Astrocyte (in vitro differentiated cells and primary cell): ENCODE measurements at regions not wholly inside any gene's neighbourhood (a gene's known extent, or its start where the extent isn't known, plus 50 kb on each side); places are given as distances from the start of the nearest gene placed in this dataset.
"Not testable (repeated sequence)": the region's sequence is repeated elsewhere in the genome, so short reads cannot be mapped to it uniquely, and the experiment has no call there.

Experiments used
- DNase-seq: peaks from one replicate; pipeline ENCODE4 v3.0.0-alpha.2; 2010; ENCODE audit warnings: low read depth
- FAIRE-seq: peaks from 2 replicates; lab custom pipeline; 2011; peaks lifted over from hg19 to GRCh38; lab: Jason Lieb, UNC
- H2AFZ ChIP-seq: 2 replicates; pipeline ENCODE4 v1.6.0; 2012; ENCODE audit warnings: low read depth, low read length, inconsistent platforms
- H3K27ac ChIP-seq: 2 replicates; pipeline ENCODE4 v1.5.1; 2011; ENCODE audit warnings: low read depth, low read length, inconsistent platforms
- H3K27me3 ChIP-seq: 2 replicates; pipeline ENCODE4 v1.6.0; 2011; ENCODE audit warnings: low read length, inconsistent platforms; ENCODE audit not compliant: insufficient read depth
- H3K36me3 ChIP-seq: 2 replicates; pipeline ENCODE4 v1.5.1; 2011; ENCODE audit warnings: low read length, inconsistent platforms; ENCODE audit not compliant: insufficient read depth
- H3K4me1 ChIP-seq: 2 replicates; pipeline ENCODE4 v1.5.1; 2011; ENCODE audit warnings: low read length, inconsistent platforms; ENCODE audit not compliant: insufficient read depth
- H3K4me2 ChIP-seq: 2 replicates; pipeline ENCODE4 v1.6.0; 2012; ENCODE audit warnings: low read length, inconsistent platforms
- H3K4me3 ChIP-seq: 2 replicates; pipeline ENCODE4 v1.5.1; 2011; ENCODE audit warnings: low read depth, mild to moderate bottlenecking, low read length, inconsistent platforms; ENCODE audit not compliant: insufficient read depth
- H3K79me2 ChIP-seq: 2 replicates; pipeline ENCODE4 v1.6.0; 2012; ENCODE audit warnings: mild to moderate bottlenecking, low read length, inconsistent platforms; ENCODE audit not compliant: insufficient read depth
- H3K9ac ChIP-seq: 2 replicates; pipeline ENCODE4 v1.6.0; 2012; ENCODE audit warnings: mild to moderate bottlenecking, low read length, inconsistent platforms
- H3K9me3 ChIP-seq: 2 replicates; pipeline ENCODE4 v1.5.1; 2012; ENCODE audit warnings: low read depth, mild to moderate bottlenecking, low read length, inconsistent platforms; ENCODE audit not compliant: insufficient read depth
- H4K20me1 ChIP-seq: 2 replicates; pipeline ENCODE4 v1.6.0; 2012; ENCODE audit warnings: low read length, inconsistent platforms; ENCODE audit not compliant: insufficient read depth
- H3K27ac Mint-ChIP-seq: one replicate; pipeline ENCODE4 v1.8.0; 2021; ENCODE audit warnings: mild to moderate bottlenecking, mixed read lengths; ENCODE audit not compliant: unreplicated experiment
- H3K27me3 Mint-ChIP-seq: one replicate; pipeline ENCODE4 v1.8.0; 2021; ENCODE audit warnings: low read depth, mixed read lengths; ENCODE audit not compliant: unreplicated experiment
- H3K36me3 Mint-ChIP-seq: one replicate; pipeline ENCODE4 v1.8.0; 2021; ENCODE audit warnings: low read depth, mixed read lengths; ENCODE audit not compliant: unreplicated experiment
- H3K4me1 Mint-ChIP-seq: one replicate; pipeline ENCODE4 v1.8.0; 2021; ENCODE audit warnings: low read depth, mixed read lengths; ENCODE audit not compliant: unreplicated experiment
- H3K4me3 Mint-ChIP-seq: one replicate; pipeline ENCODE4 v1.8.0; 2021; ENCODE audit warnings: mild to moderate bottlenecking, moderate library complexity, mixed read lengths; ENCODE audit not compliant: unreplicated experiment
- H3K9me3 Mint-ChIP-seq: one replicate; pipeline ENCODE4 v1.8.0; 2021; ENCODE audit warnings: mild to moderate bottlenecking, mixed read lengths; ENCODE audit not compliant: unreplicated experiment
- CTCF ChIP-seq: IDR thresholded peaks from 2 replicates; pipeline ENCODE4 v1.5.1; 2011; ENCODE audit warnings: low read depth, mild to moderate bottlenecking, inconsistent platforms, low read length, moderate library complexity; ENCODE audit not compliant: insufficient read depth
- EZH2 ChIP-seq: IDR thresholded peaks from 2 replicates; pipeline ENCODE4 v1.6.1; 2012; ENCODE audit warnings: mild to moderate bottlenecking, low read length, inconsistent platforms; ENCODE audit not compliant: insufficient read depth

DNA sequence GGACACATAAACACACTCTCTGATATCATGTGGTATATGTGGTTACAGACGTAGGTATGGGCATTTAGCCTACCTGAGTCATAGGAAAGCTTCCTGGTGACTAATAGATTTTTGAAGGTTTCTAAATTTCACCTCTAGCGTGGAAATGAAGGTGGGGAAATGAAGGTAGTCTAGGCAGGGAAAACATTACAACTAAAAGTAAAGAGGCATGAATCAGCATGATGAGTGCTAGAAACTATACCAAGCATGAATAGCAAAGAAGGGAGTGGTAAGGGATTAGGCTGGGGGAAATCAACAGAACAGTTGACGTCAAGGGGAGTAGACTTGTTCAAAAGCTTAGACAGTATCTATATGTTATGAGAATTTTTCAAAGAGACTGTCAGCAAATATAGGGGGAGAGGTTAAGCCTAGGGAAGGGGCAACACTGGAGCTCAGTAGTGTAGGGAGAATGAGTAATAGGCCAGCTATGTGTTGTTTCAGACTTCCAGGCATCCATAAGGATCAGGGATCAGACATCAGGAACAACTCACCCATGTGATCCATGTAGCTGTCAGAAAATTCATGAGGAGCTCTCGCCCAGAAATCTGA is 279.3 kb upstream of the DIPK2B start:
- H3K4me3 Mint-ChIP-seq, result no peak overlapping the region
- peak; percentile 99 for FAIRE-seq
- Histone ChIP-seq H4K20me1 (no peaks in the 10 kb centered on the region), H3K27me3 (no peaks in the 10 kb centered on the region), H3K4me2 (peak overlapping the region; percentile 81), H3K79me2 (no peaks in the 10 kb centered on the region), H3K4me1 (peaks cover 19% of the 10 kb centered on the region), H3K4me3 (no peak overlapping the region), H3K36me3 (no peaks in the 10 kb centered on the region), H2AFZ (no peak overlapping the region), H3K9ac (peak overlapping the region; percentile 75), H3K9me3 (peaks cover 4% of the 10 kb centered on the region), H3K27ac (peak overlapping the region; percentile 98)
- H3K4me1 Mint-ChIP-seq, result peaks cover 21% of the 10 kb centered on the region
- no peaks in the 10 kb centered on the region for H3K36me3 Mint-ChIP-seq
- TF ChIP-seq CTCF, result no peak
- TF ChIP-seq EZH2, result no peak
- DNase-seq, result peak; percentile 93
- H3K9me3 Mint-ChIP-seq, result no peaks in the 10 kb centered on the region
- H3K27ac Mint-ChIP-seq, result peak overlapping the region; percentile 93
- H3K27me3 Mint-ChIP-seq, result no peaks in the 10 kb centered on the region

DNA sequence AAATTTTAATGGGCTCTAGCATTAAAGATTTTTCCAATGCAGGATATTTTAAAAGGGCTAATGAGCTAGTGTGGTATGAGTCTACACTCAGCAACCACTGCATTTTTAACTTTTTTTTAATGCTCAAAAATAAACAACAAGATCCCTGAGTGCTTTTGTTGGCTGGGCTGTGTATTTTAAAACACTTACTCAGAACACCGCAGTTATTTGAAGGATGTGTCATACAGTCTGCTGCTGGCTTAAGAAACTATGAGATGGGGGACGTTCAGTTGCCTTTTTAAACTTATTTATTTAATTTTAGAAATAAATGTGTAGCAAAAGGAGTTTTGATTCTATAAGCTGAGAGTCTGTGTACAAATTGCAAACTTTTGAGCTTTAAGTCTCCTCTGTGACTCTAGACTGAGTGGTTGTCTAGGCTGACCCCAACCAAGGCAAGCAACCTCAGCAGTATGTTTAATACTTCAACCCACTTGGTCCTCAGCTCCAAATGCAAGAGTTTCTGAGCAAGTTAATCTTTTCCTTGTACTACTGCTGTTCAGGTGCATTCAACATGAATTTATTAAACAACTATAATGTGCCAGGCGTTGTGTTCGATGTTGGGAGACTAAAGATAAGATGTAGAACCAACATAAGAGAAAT is 278.6 kb upstream of the DIPK2B start:
- peaks cover 19% of the 10 kb centered on the region for H3K4me1 ChIP-seq
- Mint-ChIP-seq H3K9me3 (no peaks in the 10 kb centered on the region), H3K36me3 (no peaks in the 10 kb centered on the region), H3K4me3 (no peak overlapping the region), H3K27ac (peak overlapping the region; percentile 93), H3K4me1 (peaks cover 21% of the 10 kb centered on the region), H3K27me3 (no peaks in the 10 kb centered on the region)
- H3K27me3 ChIP-seq, result no peaks in the 10 kb centered on the region
- H3K79me2 ChIP-seq, result no peaks in the 10 kb centered on the region
- no peak for FAIRE-seq
- no peak overlapping the region for H2AFZ ChIP-seq
- no peak for TF ChIP-seq EZH2
- TF ChIP-seq CTCF, result no peak
- DNase-seq, result peak; percentile 94
- no peaks in the 10 kb centered on the region for H4K20me1 ChIP-seq
- no peaks in the 10 kb centered on the region for H3K36me3 ChIP-seq
- peak overlapping the region; percentile 81 for H3K4me2 ChIP-seq
- peaks cover 4% of the 10 kb centered on the region for H3K9me3 ChIP-seq
- H3K9ac ChIP-seq, result peak overlapping the region; percentile 75
- H3K4me3 ChIP-seq, result no peak overlapping the region
- peak overlapping the region; percentile 98 for H3K27ac ChIP-seq

DNA sequence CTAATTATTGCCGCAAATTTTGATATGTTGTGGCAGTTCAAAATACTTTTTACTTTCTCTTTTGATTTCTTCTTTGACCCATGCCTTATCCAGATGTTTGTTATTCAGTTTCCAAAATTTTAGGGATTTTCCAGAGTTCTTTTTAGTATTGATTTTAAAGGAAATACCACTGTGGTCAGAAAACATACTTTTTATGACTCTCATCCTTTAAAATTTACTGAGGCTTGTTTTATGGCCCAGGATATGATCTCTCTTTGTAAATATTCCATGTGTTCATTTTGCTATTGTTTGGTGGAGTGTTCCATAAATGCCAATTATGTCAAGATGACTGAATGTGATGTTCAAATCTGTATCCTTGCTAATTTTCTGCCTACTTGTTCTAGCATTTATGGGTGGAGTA is 272.3 kb upstream of the DIPK2B start:
- Histone ChIP-seq H3K4me1 (no peaks in the 10 kb centered on the region), H3K9me3 (peaks cover 8% of the 10 kb centered on the region), H3K4me3 (no peak overlapping the region), H3K4me2 (peak overlapping the region; percentile 22), H2AFZ (no peak overlapping the region), H3K27me3 (no peaks in the 10 kb centered on the region), H3K36me3 (no peaks in the 10 kb centered on the region), H4K20me1 (no peaks in the 10 kb centered on the region), H3K79me2 (no peaks in the 10 kb centered on the region), H3K27ac (peak overlapping the region; percentile 6), H3K9ac (no peak overlapping the region)
- no peak overlapping the region for H3K4me3 Mint-ChIP-seq
- TF ChIP-seq EZH2 (no peak), CTCF (no peak)
- peaks cover 3% of the 10 kb centered on the region for H3K9me3 Mint-ChIP-seq
- FAIRE-seq (peak; percentile 99), DNase-seq (peak; percentile 65)
- H3K36me3 Mint-ChIP-seq, result no peaks in the 10 kb centered on the region
- H3K4me1 Mint-ChIP-seq, result peaks cover 9% of the 10 kb centered on the region
- no peaks in the 10 kb centered on the region for H3K27me3 Mint-ChIP-seq
- peak overlapping the region; percentile 69 for H3K27ac Mint-ChIP-seq

DNA sequence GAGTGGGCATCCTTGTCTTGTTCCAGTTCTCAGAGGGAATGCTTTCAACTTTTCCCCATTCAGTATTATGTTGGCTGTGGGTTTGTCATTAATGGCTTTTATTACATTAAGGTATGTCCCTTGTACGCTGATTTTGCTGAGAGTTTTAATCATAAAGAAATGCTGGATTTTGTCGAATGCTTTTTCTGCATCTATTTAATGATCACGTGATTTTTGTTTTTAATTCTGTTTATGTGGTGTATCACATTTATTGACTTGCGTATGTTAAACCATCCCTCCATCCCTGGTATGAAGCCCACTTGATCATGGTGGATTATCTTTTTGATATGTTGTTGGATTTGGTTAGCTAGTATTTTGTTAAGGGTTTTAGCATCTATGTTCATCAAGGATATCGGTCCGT is 266.9 kb upstream of the DIPK2B start:
- not testable (repeated sequence) for H3K36me3 Mint-ChIP-seq, H3K27ac Mint-ChIP-seq, H3K4me2 ChIP-seq, H3K27me3 ChIP-seq, H3K9me3 ChIP-seq, H3K4me3 Mint-ChIP-seq, H3K36me3 ChIP-seq, H3K9ac ChIP-seq, H3K4me1 ChIP-seq, H3K27me3 Mint-ChIP-seq, H2AFZ ChIP-seq, H3K4me3 ChIP-seq, H3K79me2 ChIP-seq, H3K4me1 Mint-ChIP-seq, DNase-seq, H3K27ac ChIP-seq, FAIRE-seq, H4K20me1 ChIP-seq, H3K9me3 Mint-ChIP-seq
